HepG2 (cell line): ENCODE measurements at regions not wholly inside any gene's neighbourhood (a gene's known extent, or its start where the extent isn't known, plus 50 kb on each side); places are given as distances from the start of the nearest gene placed in this dataset.

Experiments
- ATAC-seq: fragments of 200-7000 bp; cut with Tn5 transposase; 3 replicates; pipeline ENCODE4 v1.9.1; 2020; ENCODE audit warnings: mild to moderate bottlenecking, moderate library complexity
- BruUV-seq: library from RNA; stranded (reverse); fragments of 400-500 nt; replicated peaks from 2 replicates; lab custom pipeline; 2021; lab: Mats Ljungman, UMichigan
- CTCF ChIA-PET: fragments of 300-600 bp; formaldehyde crosslinking; extraction: SDS; loops from one replicate; lab custom pipeline; 2021; ENCODE audit warnings: low total read pairs, inconsistent platforms, low intra/inter-chr PET ratio; lab: Yijun Ruan, JAX
- POLR2A ChIA-PET: fragments of 350-600 bp; sonication (Branson Sonifier 250); formaldehyde crosslinking; loops from one replicate; lab custom pipeline; 2020; ENCODE audit warnings: antibody characterized with exemption, inconsistent platforms; lab: Yijun Ruan, JAX
- DNase-seq: peaks from one replicate; pipeline ENCODE4 v3.0.0-alpha.2; 2015; ENCODE audit warnings: low spot score
- FAIRE-seq: peaks from 3 replicates; lab custom pipeline; 2011; peaks lifted over from hg19 to GRCh38; lab: Jason Lieb, UNC
- H2AFZ ChIP-seq: one replicate; pipeline ENCODE4 v1.6.1; 2011; ENCODE audit warnings: low read length, inconsistent platforms
- H3K27ac ChIP-seq: fragments of 300-600 bp; 3 replicates; pipeline ENCODE4 v1.8.0; 2011; ENCODE audit warnings: mixed run types, mild to moderate bottlenecking, mixed read lengths, low read length, inconsistent platforms; ENCODE audit not compliant: insufficient read depth; ENCODE audit errors: extremely low read length
- H3K27me3 ChIP-seq, 2 experiments: fragments of 200-600 bp in 1 of 2; 2 replicates in 1 of 2; 3 replicates in 1 of 2; pipeline versions ENCODE4 v1.6.0 to v1.8.0; 2011; ENCODE audit warnings: low read length in 2 of 2, mild to moderate bottlenecking in 2 of 2, moderate library complexity in 2 of 2, inconsistent platforms in 1 of 2; ENCODE audit not compliant: insufficient read depth in 2 of 2, control insufficient read depth in 1 of 2
- H3K36me3 ChIP-seq, 2 experiments: fragments of 200-600 bp in 1 of 2; replicated peaks in 1 of 2; 2 replicates in 1 of 2; 3 replicates in 1 of 2; pipeline versions ENCODE4 v1.5.1 to v1.8.0; 2011; ENCODE audit warnings: low read length in 2 of 2, inconsistent platforms in 1 of 2; ENCODE audit not compliant: insufficient read depth in 2 of 2, control insufficient read depth in 1 of 2
- H3K4me1 ChIP-seq: 2 replicates; pipeline ENCODE4 v1.5.1; 2012; ENCODE audit warnings: low read length, inconsistent platforms; ENCODE audit not compliant: insufficient read depth
- H3K4me2 ChIP-seq: 2 replicates; pipeline ENCODE4 v1.6.0; 2011; ENCODE audit warnings: low read depth, low read length, inconsistent platforms
- H3K4me3 ChIP-seq, 3 experiments: fragments of 200-600 bp in 1 of 3; sonication (generic), shearing (Covaris generic) in 1 of 3; replicated peaks in 1 of 3; 2 replicates each; pipeline ENCODE4 v1.5.1; 2011 to 2016; ENCODE audit warnings: low read length in 3 of 3, inconsistent platforms in 2 of 3, low read depth in 2 of 3, mild to moderate bottlenecking in 2 of 3, control low read depth in 1 of 3, mixed read lengths in 1 of 3; ENCODE audit not compliant: insufficient read depth in 1 of 3
- H3K79me2 ChIP-seq: one replicate; pipeline ENCODE4 v1.6.1; 2011; ENCODE audit warnings: low read length, inconsistent platforms; ENCODE audit not compliant: insufficient read depth
- H3K9ac ChIP-seq: 2 replicates; pipeline ENCODE4 v1.6.0; 2011; ENCODE audit warnings: mild to moderate bottlenecking, low read depth, low read length, inconsistent platforms; ENCODE audit not compliant: insufficient read depth
- H3K9me3 ChIP-seq: 2 replicates; pipeline ENCODE4 v1.5.1; 2012; ENCODE audit warnings: mild to moderate bottlenecking, low read length
- H4K20me1 ChIP-seq: 2 replicates; pipeline ENCODE4 v1.6.0; 2011; ENCODE audit warnings: inconsistent platforms, mild to moderate bottlenecking, low read length, moderate library complexity; ENCODE audit not compliant: insufficient read depth
- FOXA1 ChIP-seq, 2 experiments: fragments of 450-650 bp in 1 of 2; sonication (generic) in 1 of 2; formaldehyde crosslinking in 1 of 2; IDR thresholded peaks; 2 replicates each; pipeline versions ENCODE4 v1.4.0 to v1.6.1; 2016 to 2020; ENCODE audit warnings: missing genetic modification reagents in 1 of 2
- FOXP4 ChIP-seq: sonication (generic); formaldehyde crosslinking; IDR thresholded peaks from 2 replicates; pipeline ENCODE4 v1.4.0; 2020; ENCODE audit warnings: missing genetic modification reagents
- HNRNPUL1 ChIP-seq: fragments of 200-400 bp; formaldehyde crosslinking; IDR thresholded peaks from 2 replicates; pipeline ENCODE4 v1.6.1; 2017; ENCODE audit warnings: low read depth, mild to moderate bottlenecking, low read length, moderate library complexity
- NFRKB ChIP-seq: fragments of 450-650 bp; IDR thresholded peaks from 2 replicates; pipeline ENCODE4 v1.6.1; 2017
- THAP9 ChIP-seq: sonication (generic); formaldehyde crosslinking; IDR thresholded peaks from 2 replicates; pipeline ENCODE4; 2020; ENCODE audit warnings: missing genetic modification reagents, mild to moderate bottlenecking, borderline replicate concordance
- UBTF ChIP-seq: sonication (generic); formaldehyde crosslinking; IDR thresholded peaks from 2 replicates; pipeline ENCODE4 v1.4.0; 2020; ENCODE audit warnings: mild to moderate bottlenecking, missing genetic modification reagents
- ZBTB8A ChIP-seq: sonication (generic); formaldehyde crosslinking; IDR thresholded peaks from 2 replicates; pipeline ENCODE4 v1.4.0; 2020; ENCODE audit warnings: mild to moderate bottlenecking, low read depth, missing genetic modification reagents, borderline replicate concordance
- ZHX1 ChIP-seq: sonication (generic); formaldehyde crosslinking; IDR thresholded peaks from 2 replicates; pipeline ENCODE4 v1.8.1; 2022; ENCODE audit warnings: low read depth, mild to moderate bottlenecking, missing genetic modification reagents
- ZNF562 ChIP-seq: sonication (generic); formaldehyde crosslinking; IDR thresholded peaks from 2 replicates; pipeline ENCODE4 v1.8.0; 2022; ENCODE audit warnings: missing genetic modification reagents, borderline replicate concordance
- ZNF670 ChIP-seq: sonication (generic); formaldehyde crosslinking; IDR thresholded peaks from 2 replicates; pipeline ENCODE4 v1.8.0; 2022; ENCODE audit warnings: mild to moderate bottlenecking, missing genetic modification reagents, borderline replicate concordance
- WGBS: methylation state at CpG from one replicate; pipeline ENCODE4 v1.1.6; 2017; ENCODE audit warnings: low lambda C conversion rate; 5-methylcytosine and 5-hydroxymethylcytosine counted together
- in situ Hi-C: cut with HindIII; loops from 2 replicates; pipeline ENCODE4 v1.10.0; 2017; ENCODE audit warnings: low pct_unique_long_range_greater_than_20kb; ENCODE audit not compliant: extremely low pct_ligation_motif_present
- intact Hi-C: fragments of 100-400 bp; cut with micrococcal nuclease; formaldehyde crosslinking; loops from one replicate; pipeline ENCODE4 v1.10.0; 2022; ENCODE audit not compliant: unreplicated experiment

GRCh38 chr1:196090226-196090625 lies 518.0 kb downstream of the KCNT2 start (continued):
- TF ChIP-seq FOXA1 (IDR thresholded peaks at IDR 0.05) (no peak), FOXA1 (CRISPR knock-in tag; IDR thresholded peaks at IDR 0.05) (no peak), NFRKB (no peak)

- Histone ChIP-seq H3K4me3 (no peak overlapping the region), H4K20me1 (no peaks in the 10 kb centered on the region), H3K79me2 (no peaks in the 10 kb centered on the region), H3K4me2 (no peak overlapping the region), H2AFZ (no peak overlapping the region), H3K27ac (no peak overlapping the region), H3K27me3 (no peaks in the 10 kb centered on the region), H3K9ac (no peak overlapping the region), H3K36me3 (no peaks in the 10 kb centered on the region), H3K4me1 (no peaks in the 10 kb centered on the region), H3K9me3 (no peaks in the 10 kb centered on the region)
- no TSS peak for BruUV-seq
- in situ Hi-C loops (no loop called here), intact Hi-C loops (no loop called here)
- DNase-seq (no peak), ATAC-seq (no peak), FAIRE-seq (no peak)
- ChIA-PET POLR2A (no interaction called here), CTCF (no interaction called here)
- whole genome bisulfite sequencing = 55% methylated on average over 10 of the region's 10 CpGs
- TF ChIP-seq FOXP4 (CRISPR knock-in tag) (no peak), ZBTB8A (CRISPR knock-in tag) (no peak), ZHX1 (no peak), HNRNPUL1 (no peak), THAP9 (CRISPR knock-in tag) (no peak), UBTF (CRISPR knock-in tag) (no peak), ZNF670 (CRISPR knock-in tag) (no peak), ZNF562 (CRISPR knock-in tag) (no peak)
These were observed 519.7 kb downstream of the KCNT2 start for GRCh38 chr1:196088541-196088940.
